ENCODE measurements at regions not wholly inside any gene's neighbourhood (a gene's known extent, or its start where the extent isn't known, plus 50 kb on each side); places are given as distances from the start of the nearest gene placed in this dataset.
A peak's percentile ranks its signal among the peaks of the same experiment; 100 is the strongest.

DNA sequence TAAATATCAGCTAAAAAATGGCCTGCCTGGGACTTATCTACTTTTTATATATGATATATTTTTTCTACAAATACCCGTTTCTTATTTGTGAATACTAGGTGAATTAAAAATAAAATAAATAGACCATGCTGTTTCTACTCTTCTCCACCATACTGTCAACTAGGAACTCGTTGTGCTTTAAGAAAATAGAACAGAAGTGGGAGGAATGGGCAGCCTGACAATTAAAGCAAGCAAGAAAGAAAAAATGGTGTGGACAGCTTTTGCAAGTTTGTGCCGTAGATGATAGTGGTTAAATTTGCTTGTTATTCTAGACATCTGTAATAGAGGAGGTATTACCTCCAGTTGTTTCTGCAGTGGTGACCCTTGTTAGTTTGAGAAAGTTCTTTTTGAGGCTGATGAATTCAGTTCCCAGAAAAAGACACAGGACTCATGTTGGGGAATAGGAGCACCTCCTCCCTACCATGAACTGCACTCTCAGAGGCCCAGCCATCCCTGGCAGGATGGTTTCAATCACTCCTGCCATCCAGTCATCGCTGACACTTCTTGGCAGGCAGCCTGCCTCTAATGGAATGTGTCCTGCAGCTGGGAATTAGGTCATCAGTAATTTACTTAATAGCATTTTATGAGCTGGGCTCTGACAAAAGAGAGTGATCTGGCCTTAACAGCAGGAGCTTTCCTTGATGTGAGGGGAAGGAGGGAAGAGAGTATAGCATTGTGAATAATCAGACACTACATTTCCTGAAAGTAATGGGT, 105.0 kb upstream of the GAP43 start:
- ATAC-seq (peak; percentile 40), DNase-seq (peak in 3 of 4 donors; percentile 13 to 29 (median 29))
- Histone ChIP-seq H3K27me3 (no peaks in the 10 kb centered on the region), H3K9me3 (no peaks in the 10 kb centered on the region), H3K4me3 (no peak overlapping the region), H3K36me3 (replicated peaks in 1 of 2; ENCODE audit: insufficient read depth in 1 of 2, low read depth in 2 of 2) (no peaks in the 10 kb centered on the region), H3K4me1 (peaks cover 7% of the 10 kb centered on the region), H3K27ac (no peak overlapping the region)
- TF ChIP-seq, protein P1, sequence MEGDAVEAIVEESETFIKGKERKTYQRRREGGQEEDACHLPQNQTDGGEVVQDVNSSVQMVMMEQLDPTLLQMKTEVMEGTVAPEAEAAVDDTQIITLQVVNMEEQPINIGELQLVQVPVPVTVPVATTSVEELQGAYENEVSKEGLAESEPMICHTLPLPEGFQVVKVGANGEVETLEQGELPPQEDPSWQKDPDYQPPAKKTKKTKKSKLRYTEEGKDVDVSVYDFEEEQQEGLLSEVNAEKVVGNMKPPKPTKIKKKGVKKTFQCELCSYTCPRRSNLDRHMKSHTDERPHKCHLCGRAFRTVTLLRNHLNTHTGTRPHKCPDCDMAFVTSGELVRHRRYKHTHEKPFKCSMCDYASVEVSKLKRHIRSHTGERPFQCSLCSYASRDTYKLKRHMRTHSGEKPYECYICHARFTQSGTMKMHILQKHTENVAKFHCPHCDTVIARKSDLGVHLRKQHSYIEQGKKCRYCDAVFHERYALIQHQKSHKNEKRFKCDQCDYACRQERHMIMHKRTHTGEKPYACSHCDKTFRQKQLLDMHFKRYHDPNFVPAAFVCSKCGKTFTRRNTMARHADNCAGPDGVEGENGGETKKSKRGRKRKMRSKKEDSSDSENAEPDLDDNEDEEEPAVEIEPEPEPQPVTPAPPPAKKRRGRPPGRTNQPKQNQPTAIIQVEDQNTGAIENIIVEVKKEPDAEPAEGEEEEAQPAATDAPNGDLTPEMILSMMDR (IDR thresholded peaks at IDR 0.05): no peak
- TF ChIP-seq POLR2A (IDR thresholded peaks at IDR 0.05): no peak
- 56 to 64% methylated on average over 4 of the region's 4 CpGs for WGBS, 2 donors
- intact Hi-C loops (cut with DNase I): no loop called here

DNA sequence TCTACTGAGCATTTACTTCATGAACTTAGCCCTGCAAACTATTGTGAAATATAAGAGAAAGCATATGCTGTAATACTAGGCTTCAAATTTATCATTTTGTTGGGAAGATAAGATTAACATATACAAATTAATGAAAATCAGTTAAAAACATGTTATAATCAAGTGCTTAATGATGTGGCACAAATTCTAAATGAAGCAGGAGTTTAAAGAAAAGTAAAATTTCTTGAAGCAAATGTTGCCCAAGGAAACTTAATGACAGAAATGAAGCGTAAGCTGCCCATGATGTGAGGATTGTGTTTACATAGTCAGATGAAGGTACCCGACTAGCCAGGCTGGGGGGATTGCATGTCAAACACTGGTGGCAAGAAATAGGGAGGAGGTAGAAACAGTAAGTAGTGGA, 103.1 kb upstream of the GAP43 start:
- ATAC-seq (no peak), DNase-seq (no peak)
- H3K27ac ChIP-seq: no peak overlapping the region
- no peaks in the 10 kb centered on the region for H3K9me3 ChIP-seq
- no peak for TF ChIP-seq POLR2A (IDR thresholded peaks at IDR 0.05)
- TF ChIP-seq, protein P1 (IDR thresholded peaks at IDR 0.05): no peak
- H3K4me1 ChIP-seq: no peaks in the 10 kb centered on the region
- H3K4me3 ChIP-seq: no peak overlapping the region
- intact Hi-C loops (cut with DNase I): no loop called here
- H3K27me3 ChIP-seq: no peaks in the 10 kb centered on the region
- H3K36me3 ChIP-seq (replicated peaks in 1 of 2; ENCODE audit: insufficient read depth in 1 of 2, low read depth in 2 of 2): no peaks in the 10 kb centered on the region
- 49 to 68% methylated on average over 2 of the region's 2 CpGs for WGBS, 2 donors

DNA sequence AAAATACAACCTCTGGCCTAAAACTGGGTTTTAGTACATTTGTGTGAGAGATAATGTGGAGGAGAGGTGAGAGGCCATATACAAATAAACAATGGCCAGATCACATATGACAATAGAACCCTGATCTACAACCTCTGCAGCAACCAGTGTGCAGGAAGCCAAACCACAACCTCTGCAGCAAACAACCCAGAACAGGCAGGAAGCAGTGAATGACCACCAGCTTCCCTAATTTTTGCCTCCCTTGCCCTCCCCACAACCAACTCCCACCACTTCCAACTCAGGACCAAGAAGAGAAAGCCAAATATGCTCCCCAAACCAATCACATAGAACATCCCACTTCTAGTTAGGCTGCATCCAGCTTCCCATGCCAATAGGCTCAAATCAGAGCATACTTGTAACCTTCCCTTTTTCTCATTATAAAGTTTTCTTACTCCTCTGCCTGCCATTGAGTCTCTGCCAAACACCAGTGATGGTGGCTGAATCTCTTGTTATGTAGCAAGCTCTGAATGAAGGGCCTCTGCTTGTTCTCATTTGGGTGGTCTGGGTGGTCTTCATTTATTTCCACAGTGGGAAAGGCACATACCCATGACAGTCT, 102.6 kb upstream of the GAP43 start:
- Histone ChIP-seq H3K36me3 (replicated peaks in 1 of 2; ENCODE audit: insufficient read depth in 1 of 2, low read depth in 2 of 2) (no peaks in the 10 kb centered on the region), H3K4me1 (no peaks in the 10 kb centered on the region), H3K27ac (no peak overlapping the region), H3K9me3 (no peaks in the 10 kb centered on the region), H3K27me3 (no peaks in the 10 kb centered on the region), H3K4me3 (no peak overlapping the region)
- TF ChIP-seq, protein P1 (IDR thresholded peaks at IDR 0.05): no peak
- TF ChIP-seq POLR2A (IDR thresholded peaks at IDR 0.05): no peak
- intact Hi-C loops (cut with DNase I): no loop called here
- DNase-seq (no peak), ATAC-seq (no peak)

DNA sequence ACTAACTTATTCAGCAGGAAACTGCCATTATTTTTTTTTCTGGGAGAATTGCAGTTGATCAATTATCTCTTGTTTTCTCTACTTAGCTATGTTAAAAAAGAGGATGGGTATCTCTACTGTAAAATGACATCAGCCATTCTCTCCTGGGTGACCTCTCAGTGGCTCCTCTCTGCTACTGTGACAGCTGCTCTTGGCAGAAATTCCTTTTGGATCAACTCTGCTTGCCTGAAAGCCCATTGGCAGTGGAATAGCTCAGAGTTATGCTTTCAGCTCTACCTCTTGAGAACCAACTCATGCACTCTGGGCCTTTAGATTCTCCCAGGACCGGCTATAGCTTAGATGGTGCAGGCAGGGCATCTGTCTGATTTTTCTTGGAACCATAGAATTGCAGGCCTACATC, 99.9 kb upstream of the GAP43 start:
- no peaks in the 10 kb centered on the region for H3K27me3 ChIP-seq
- DNase-seq: no peak
- no peak overlapping the region for H3K4me3 ChIP-seq
- ATAC-seq: no peak
- no peaks in the 10 kb centered on the region for H3K4me1 ChIP-seq
- no peaks in the 10 kb centered on the region for H3K36me3 ChIP-seq (replicated peaks in 1 of 2; ENCODE audit: insufficient read depth in 1 of 2, low read depth in 2 of 2)
- intact Hi-C loops (cut with DNase I): no loop called here
- H3K27ac ChIP-seq: no peak overlapping the region
- H3K9me3 ChIP-seq: no peaks in the 10 kb centered on the region
- WGBS, 2 donors: 33 to 63% methylated on average over 1 of the region's 1 CpG
- TF ChIP-seq POLR2A (IDR thresholded peaks at IDR 0.05): no peak
- TF ChIP-seq, protein P1 (IDR thresholded peaks at IDR 0.05): no peak

DNA sequence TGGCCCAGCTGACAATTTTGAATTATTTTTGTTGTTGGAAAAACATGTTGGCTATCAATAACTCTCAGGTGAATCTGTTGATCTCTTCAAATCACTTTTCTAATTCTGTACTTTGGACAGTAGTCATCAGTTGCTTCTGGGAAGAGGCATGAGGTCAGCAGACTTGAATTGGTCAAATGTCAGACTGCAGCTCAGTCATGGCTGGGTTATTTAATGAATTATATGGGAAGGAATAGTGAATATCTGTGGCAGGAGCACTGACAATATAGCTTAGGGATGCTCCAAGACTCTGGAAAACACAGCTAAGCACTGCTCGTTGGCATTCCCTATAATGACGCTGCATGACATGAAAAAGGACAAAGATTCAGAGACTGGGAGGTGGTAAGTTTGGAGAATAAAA, 98.8 kb upstream of the GAP43 start:
- no peak for DNase-seq
- 51 to 57% methylated on average over 2 of the region's 2 CpGs for WGBS, 2 donors
- H3K4me3 ChIP-seq: no peak overlapping the region
- no peak for ATAC-seq
- intact Hi-C loops (cut with DNase I): no loop called here
- H3K27me3 ChIP-seq: no peaks in the 10 kb centered on the region
- H3K4me1 ChIP-seq: no peaks in the 10 kb centered on the region
- H3K27ac ChIP-seq: no peak overlapping the region
- TF ChIP-seq, protein P1 (IDR thresholded peaks at IDR 0.05): no peak
- no peak for TF ChIP-seq POLR2A (IDR thresholded peaks at IDR 0.05)
- no peaks in the 10 kb centered on the region for H3K36me3 ChIP-seq (replicated peaks in 1 of 2; ENCODE audit: insufficient read depth in 1 of 2, low read depth in 2 of 2)
- no peaks in the 10 kb centered on the region for H3K9me3 ChIP-seq
